OCI-LY3 (cell line): ENCODE measurements at regions not wholly inside any gene's neighbourhood (a gene's known extent, or its start where the extent isn't known, plus 50 kb on each side); places are given as distances from the start of the nearest gene placed in this dataset.
"Not testable (repeated sequence)": the region's sequence is repeated elsewhere in the genome, so short reads cannot be mapped to it uniquely, and the experiment has no call there.

ENCODE experiments used
- H2AFZ ChIP-seq: fragments of 200-600, 300-600 bp; shearing (Covaris generic); 2 replicates; pipeline ENCODE4 v1.6.0; 2014; ENCODE audit warnings: antibody characterized with exemption, low read depth, low read length
- H3K27ac ChIP-seq: fragments of 200-600, 300-600 bp; sonication (generic); 2 replicates; pipeline ENCODE4 v1.5.1; 2014; ENCODE audit warnings: mild to moderate bottlenecking, low read length, moderate library complexity, mixed read lengths
- H3K27me3 ChIP-seq: fragments of 200-600, 300-600 bp; sonication (generic); 2 replicates; pipeline ENCODE4 v1.6.1; 2014; ENCODE audit warnings: low read depth, low read length, mixed read lengths
- H3K36me3 ChIP-seq: fragments of 200-600, 300-600 bp; sonication (generic); replicated peaks from 2 replicates; pipeline ENCODE3; 2014; ENCODE audit warnings: low read depth, low read length, mixed read lengths
- H3K4me1 ChIP-seq: fragments of 300-600, 200-600 bp; sonication (generic); 2 replicates; pipeline ENCODE4 v1.6.1; 2014; ENCODE audit warnings: low read length, mixed read lengths
- H3K4me2 ChIP-seq: fragments of 200-600, 300-600 bp; sonication (generic); 2 replicates; pipeline ENCODE4 v1.6.1; 2014; ENCODE audit warnings: low read length, mixed read lengths
- H3K4me3 ChIP-seq: fragments of 300-600, 200-600 bp; sonication (generic); 2 replicates; pipeline ENCODE4 v1.5.1; 2014; ENCODE audit warnings: antibody characterized with exemption, mild to moderate bottlenecking, low read length, moderate library complexity
- H3K79me2 ChIP-seq: fragments of 300-600, 200-600 bp; shearing (Covaris generic); 2 replicates; pipeline ENCODE4 v1.6.1; 2014; ENCODE audit warnings: mild to moderate bottlenecking, low read length, mixed read lengths
- H3K9ac ChIP-seq: fragments of 300-600, 200-600 bp; shearing (Covaris generic); 2 replicates; pipeline ENCODE4 v1.6.0; 2014; ENCODE audit warnings: mild to moderate bottlenecking, low read length, moderate library complexity
- H3K9me3 ChIP-seq: fragments of 200-600, 300-600 bp; shearing (Covaris generic); 2 replicates; pipeline ENCODE4 v1.6.1; 2014; ENCODE audit warnings: low read length, mixed read lengths; ENCODE audit not compliant: insufficient read depth
- H4K20me1 ChIP-seq: fragments of 200-600, 300-600 bp; sonication (generic); 2 replicates; pipeline ENCODE4 v1.6.1; 2016; ENCODE audit warnings: low read length, mixed read lengths; ENCODE audit not compliant: insufficient read depth
- EZH2phosphoT487 ChIP-seq: fragments of 200-600 bp; shearing (Covaris generic); IDR thresholded peaks from 2 replicates; pipeline ENCODE4 v1.6.1; 2018; ENCODE audit warnings: antibody characterized with exemption, mixed run types, low read depth
- TF ChIP-seq, protein P1 (sequence below): fragments of 200-600, 300-600 bp; sonication (generic); IDR thresholded peaks from 2 replicates; pipeline ENCODE4 v1.5.1; 2014; ENCODE audit warnings: antibody characterized with exemption, low read length, low read depth

DNA sequence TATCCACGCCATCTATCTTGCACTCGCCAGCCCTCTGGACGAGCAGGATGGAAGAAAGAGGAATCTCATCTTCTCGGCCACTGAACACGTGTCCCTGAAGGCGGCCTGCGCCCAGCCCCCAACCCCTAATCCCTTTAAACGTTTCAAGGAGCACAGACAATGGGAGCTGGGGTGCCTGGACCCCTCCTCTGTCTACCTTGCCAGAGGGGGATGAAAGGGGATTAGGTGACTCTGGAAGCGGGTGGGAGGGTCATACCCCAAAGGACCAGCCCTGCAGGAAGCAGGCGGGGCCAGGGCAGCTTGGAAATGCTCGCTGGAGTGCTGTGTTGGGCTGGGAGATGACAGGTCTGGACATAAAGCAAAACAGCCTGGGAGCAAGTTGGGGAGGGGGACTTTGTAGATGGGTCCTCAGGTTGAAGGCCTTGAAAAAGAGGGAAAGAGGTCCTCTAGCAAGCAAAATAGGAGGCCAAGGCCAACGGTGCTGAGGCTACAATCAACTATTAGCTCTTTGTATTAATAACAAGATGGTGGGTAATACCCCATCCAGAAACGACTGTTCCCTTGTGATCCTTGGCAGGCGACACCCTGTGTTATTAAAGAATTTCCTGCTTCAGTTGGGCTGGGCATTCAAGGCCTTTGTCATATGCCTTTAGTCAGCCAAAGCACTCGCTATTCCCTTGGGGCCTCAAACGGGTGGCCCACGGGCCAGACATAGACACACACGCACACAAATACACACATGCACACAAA, 126.5 kb upstream of the UNC5B start:
- no peak for TF ChIP-seq EZH2phosphoT487
- TF ChIP-seq, protein P1, sequence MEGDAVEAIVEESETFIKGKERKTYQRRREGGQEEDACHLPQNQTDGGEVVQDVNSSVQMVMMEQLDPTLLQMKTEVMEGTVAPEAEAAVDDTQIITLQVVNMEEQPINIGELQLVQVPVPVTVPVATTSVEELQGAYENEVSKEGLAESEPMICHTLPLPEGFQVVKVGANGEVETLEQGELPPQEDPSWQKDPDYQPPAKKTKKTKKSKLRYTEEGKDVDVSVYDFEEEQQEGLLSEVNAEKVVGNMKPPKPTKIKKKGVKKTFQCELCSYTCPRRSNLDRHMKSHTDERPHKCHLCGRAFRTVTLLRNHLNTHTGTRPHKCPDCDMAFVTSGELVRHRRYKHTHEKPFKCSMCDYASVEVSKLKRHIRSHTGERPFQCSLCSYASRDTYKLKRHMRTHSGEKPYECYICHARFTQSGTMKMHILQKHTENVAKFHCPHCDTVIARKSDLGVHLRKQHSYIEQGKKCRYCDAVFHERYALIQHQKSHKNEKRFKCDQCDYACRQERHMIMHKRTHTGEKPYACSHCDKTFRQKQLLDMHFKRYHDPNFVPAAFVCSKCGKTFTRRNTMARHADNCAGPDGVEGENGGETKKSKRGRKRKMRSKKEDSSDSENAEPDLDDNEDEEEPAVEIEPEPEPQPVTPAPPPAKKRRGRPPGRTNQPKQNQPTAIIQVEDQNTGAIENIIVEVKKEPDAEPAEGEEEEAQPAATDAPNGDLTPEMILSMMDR: no peak
- H2AFZ ChIP-seq: no peak overlapping the region
- no peaks in the 10 kb centered on the region for H3K79me2 ChIP-seq
- no peaks in the 10 kb centered on the region for H3K9me3 ChIP-seq
- H3K36me3 ChIP-seq: no peaks in the 10 kb centered on the region
- no peak overlapping the region for H3K9ac ChIP-seq
- H3K27me3 ChIP-seq: no peaks in the 10 kb centered on the region
- H3K4me1 ChIP-seq: no peaks in the 10 kb centered on the region
- no peak overlapping the region for H3K27ac ChIP-seq
- no peak overlapping the region for H3K4me2 ChIP-seq
- H4K20me1 ChIP-seq: no peaks in the 10 kb centered on the region
- H3K4me3 ChIP-seq: no peak overlapping the region

DNA sequence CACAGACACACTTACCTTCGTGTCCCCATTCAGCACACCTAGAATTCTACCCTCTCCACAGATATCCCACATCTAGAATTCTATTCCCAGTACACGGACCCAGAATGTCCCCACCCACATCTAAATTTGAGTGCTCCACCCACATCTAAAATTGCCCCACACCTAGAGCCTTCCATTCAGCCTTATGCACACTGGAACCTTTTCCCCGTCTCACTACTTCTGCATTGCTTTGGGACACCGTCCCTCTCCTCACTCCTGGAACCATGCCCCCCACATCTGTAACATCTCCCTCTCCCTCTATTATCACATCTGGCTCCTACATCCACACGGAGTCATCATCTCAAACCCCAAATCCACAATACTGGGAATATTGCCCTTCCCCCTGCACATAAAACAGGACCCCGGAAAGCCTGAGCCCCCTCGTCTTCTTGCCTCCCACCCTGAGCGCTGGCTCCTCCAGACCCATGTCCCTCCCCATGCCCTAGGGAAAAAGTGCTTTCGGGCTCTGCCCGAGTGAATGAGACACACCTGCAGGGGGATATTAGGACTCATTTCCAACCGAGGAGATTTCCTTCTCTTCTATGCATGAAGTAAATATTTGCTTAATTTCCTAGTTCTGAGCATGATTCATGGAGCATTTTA, 125.8 kb upstream of the UNC5B start:
- H3K27me3 ChIP-seq: no peaks in the 10 kb centered on the region
- H3K9ac ChIP-seq: no peak overlapping the region
- H4K20me1 ChIP-seq: no peaks in the 10 kb centered on the region
- no peak overlapping the region for H3K4me3 ChIP-seq
- H3K4me1 ChIP-seq: no peaks in the 10 kb centered on the region
- H3K4me2 ChIP-seq: no peak overlapping the region
- H3K9me3 ChIP-seq: no peaks in the 10 kb centered on the region
- TF ChIP-seq, protein P1: no peak
- no peak for TF ChIP-seq EZH2phosphoT487
- no peaks in the 10 kb centered on the region for H3K36me3 ChIP-seq
- no peak overlapping the region for H3K27ac ChIP-seq
- no peaks in the 10 kb centered on the region for H3K79me2 ChIP-seq
- no peak overlapping the region for H2AFZ ChIP-seq

DNA sequence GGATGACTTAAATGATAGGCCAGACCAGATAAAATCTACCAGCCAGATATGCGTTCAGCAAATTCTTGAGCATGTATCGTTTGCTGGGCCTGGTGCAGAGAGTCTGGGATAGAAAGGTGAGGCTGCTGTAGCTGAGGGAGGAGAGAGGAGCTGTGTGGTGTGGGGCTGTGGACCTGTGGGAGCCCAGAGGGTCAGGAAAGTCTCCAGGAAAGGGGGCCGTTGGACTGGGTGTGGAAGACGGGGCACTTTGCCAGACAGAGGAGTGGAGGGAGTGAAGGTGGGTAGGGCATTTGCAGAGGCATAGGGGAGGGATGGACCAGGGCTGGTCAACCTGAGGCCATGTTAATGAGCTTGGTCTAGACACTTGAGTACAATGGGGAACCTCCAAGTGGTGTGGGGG, 124.7 kb upstream of the UNC5B start:
- H3K27ac ChIP-seq: no peak overlapping the region

DNA sequence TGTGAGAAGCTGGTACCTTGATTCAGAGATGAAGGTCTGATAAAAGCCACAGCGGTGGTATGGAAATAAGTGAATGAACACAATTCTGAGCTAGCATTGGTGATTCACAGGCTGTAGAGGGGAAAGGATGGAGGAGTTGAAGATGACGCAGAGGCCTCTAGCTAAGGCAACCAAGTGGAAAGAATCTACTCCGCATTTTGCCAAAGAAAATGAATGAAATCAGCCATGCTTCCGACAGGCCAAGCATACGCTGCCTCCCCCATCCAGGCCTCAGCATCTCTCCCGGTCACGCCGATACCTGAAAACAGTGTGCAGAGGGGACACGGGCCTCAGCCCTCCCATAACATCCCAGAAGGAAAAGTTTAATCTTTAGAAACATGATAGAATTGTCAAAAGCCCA, 124.3 kb upstream of the UNC5B start:
- Histone ChIP-seq H3K27ac (no peak overlapping the region), H3K4me1 (no peaks in the 10 kb centered on the region), H2AFZ (no peak overlapping the region), H3K36me3 (no peaks in the 10 kb centered on the region), H3K4me3 (no peak overlapping the region), H3K79me2 (no peaks in the 10 kb centered on the region), H4K20me1 (no peaks in the 10 kb centered on the region), H3K9me3 (no peaks in the 10 kb centered on the region), H3K9ac (no peak overlapping the region), H3K4me2 (no peak overlapping the region), H3K27me3 (no peaks in the 10 kb centered on the region)
- TF ChIP-seq EZH2phosphoT487: no peak
- TF ChIP-seq, protein P1: no peak

More for the DNA sequence above, 124.7 kb upstream of the UNC5B start:
- no peaks in the 10 kb centered on the region for H3K36me3 ChIP-seq
- no peak overlapping the region for H3K4me3 ChIP-seq
- H3K9me3 ChIP-seq: no peaks in the 10 kb centered on the region
- TF ChIP-seq, protein P1: no peak
- TF ChIP-seq EZH2phosphoT487: no peak
- H4K20me1 ChIP-seq: no peaks in the 10 kb centered on the region
- no peaks in the 10 kb centered on the region for H3K27me3 ChIP-seq
- no peak overlapping the region for H3K9ac ChIP-seq
- no peaks in the 10 kb centered on the region for H3K79me2 ChIP-seq
- no peak overlapping the region for H3K4me2 ChIP-seq
- H3K4me1 ChIP-seq: no peaks in the 10 kb centered on the region
- H2AFZ ChIP-seq: no peak overlapping the region

DNA sequence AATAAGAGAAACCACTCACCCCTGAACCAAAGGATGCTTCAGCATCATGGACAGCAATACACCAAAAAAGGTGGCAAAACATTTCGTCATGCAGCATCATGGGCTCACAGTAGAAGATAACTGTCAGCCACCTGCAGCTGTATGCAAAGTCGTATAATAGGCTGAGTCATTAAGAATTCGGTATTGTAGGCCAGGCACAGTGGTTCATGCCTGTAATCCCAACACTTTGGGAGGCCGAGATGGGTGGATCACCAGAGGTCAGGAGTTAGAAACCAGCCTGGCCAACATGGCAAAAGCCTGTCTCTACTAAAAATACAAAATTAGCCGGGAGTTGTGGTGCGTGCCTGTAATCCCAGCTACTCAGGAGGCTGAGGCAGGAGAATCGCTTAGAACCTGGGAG, 123.8 kb upstream of the UNC5B start:
- H3K4me2 ChIP-seq, H4K20me1 ChIP-seq, H3K9me3 ChIP-seq, H2AFZ ChIP-seq, H3K4me1 ChIP-seq, H3K9ac ChIP-seq, H3K79me2 ChIP-seq, H3K27me3 ChIP-seq, H3K27ac ChIP-seq, H3K4me3 ChIP-seq, H3K36me3 ChIP-seq: not testable (repeated sequence)
